ENCODE measurements at regions not wholly inside any gene's neighbourhood (a gene's known extent, or its start where the extent isn't known, plus 50 kb on each side); places are given as distances from the start of the nearest gene placed in this dataset.

GRCh38 chr9:82342046-82342445, 353.5 kb downstream of the SPATA31D1 start:
- no peak for DNase-seq
- intact Hi-C loops (cut with DNase I), result no loop called here
- no peak for ATAC-seq

GRCh38 chr9:82346040-82346439, 357.5 kb downstream of the SPATA31D1 start:
- intact Hi-C loops (cut with DNase I), result no loop called here
- no peak for ATAC-seq
- DNase-seq, result no peak

GRCh38 chr9:82353631-82354278, 365.2 kb downstream of the SPATA31D1 start:
- intact Hi-C loops (cut with DNase I), result no loop called here
- ATAC-seq (no peak), DNase-seq (no peak)

GRCh38 chr9:82354279-82354659, 365.7 kb downstream of the SPATA31D1 start:
- intact Hi-C loops (cut with DNase I), result no loop called here
- ATAC-seq (no peak), DNase-seq (no peak)

GRCh38 chr9:82356131-82356530, 367.6 kb downstream of the SPATA31D1 start:
- intact Hi-C loops (cut with DNase I), result no loop called here
- DNase-seq, result no peak

GRCh38 chr9:82356871-82357270, 368.3 kb downstream of the SPATA31D1 start:
- no peak for DNase-seq
- ATAC-seq, result no peak
- intact Hi-C loops (cut with DNase I), result no loop called here

More at GRCh38 chr9:82356131-82356530, 367.6 kb downstream of the SPATA31D1 start:
- ATAC-seq, result no peak

GRCh38 chr9:82363198-82363597, 374.6 kb downstream of the SPATA31D1 start:
- intact Hi-C loops (cut with DNase I), result no loop called here
- DNase-seq (no peak), ATAC-seq (no peak)

- intact Hi-C loops (cut with DNase I), result no loop called here
- ATAC-seq, result no peak
- DNase-seq, result no peak
Observed at GRCh38 chr9:82363682-82364081, 375.1 kb downstream of the SPATA31D1 start.

GRCh38 chr9:82367016-82367415, 378.4 kb downstream of the SPATA31D1 start:
- ATAC-seq, result no peak
- intact Hi-C loops (cut with DNase I), result no loop called here
- no peak for DNase-seq

GRCh38 chr9:82367929-82368328, 379.4 kb downstream of the SPATA31D1 start:
- DNase-seq (no peak), ATAC-seq (no peak)
- intact Hi-C loops (cut with DNase I), result no loop called here

GRCh38 chr9:82369251-82369945, 380.8 kb downstream of the SPATA31D1 start:
- ATAC-seq (no peak), DNase-seq (no peak)
- intact Hi-C loops (cut with DNase I), result no loop called here

GRCh38 chr9:82375041-82375440, 386.5 kb downstream of the SPATA31D1 start:
- DNase-seq (no peak), ATAC-seq (no peak)
- intact Hi-C loops (cut with DNase I), result no loop called here

GRCh38 chr9:82376677-82377232, 388.2 kb downstream of the SPATA31D1 start:
- intact Hi-C loops (cut with DNase I), result no loop called here
- DNase-seq (no peak), ATAC-seq (no peak)

- no peak for ATAC-seq
- intact Hi-C loops (cut with DNase I), result loop anchor here in 1 of 2 donors (10.0 kb wide), 1 partner anchor 62 kb away; no protein-coding TSS in a partner anchor
- DNase-seq, result no peak
Observed at GRCh38 chr9:82382887-82383616, 394.5 kb downstream of the SPATA31D1 start.

GRCh38 chr9:82385633-82386032, 397.1 kb downstream of the SPATA31D1 start:
- intact Hi-C loops (cut with DNase I), result loop anchor here in 1 of 2 donors (10.0 kb wide), 1 partner anchor 59 kb away; no protein-coding TSS in a partner anchor
- DNase-seq (no peak), ATAC-seq (no peak)

GRCh38 chr9:82397534-82397933, 409.0 kb downstream of the SPATA31D1 start:
- DNase-seq, result no peak
- intact Hi-C loops (cut with DNase I), result no loop called here
- no peak for ATAC-seq

- ATAC-seq (no peak), DNase-seq (no peak)
- intact Hi-C loops (cut with DNase I), result no loop called here
Observed at GRCh38 chr9:82404196-82404870, 415.8 kb downstream of the SPATA31D1 start.

GRCh38 chr9:82404881-82405280, 416.3 kb downstream of the SPATA31D1 start:
- DNase-seq, result no peak
- ATAC-seq, result peak in 1 of 2 donors; percentile 18
- intact Hi-C loops (cut with DNase I), result no loop called here

- DNase-seq (no peak), ATAC-seq (no peak)
- intact Hi-C loops (cut with DNase I), result no loop called here
Observed at GRCh38 chr9:82406456-82407085, 418.0 kb downstream of the SPATA31D1 start.

Data from left cardiac atrium (tissue), 4 donors.